Ovary (tissue), 3 donors: ENCODE measurements at regions not wholly inside any gene's neighbourhood (a gene's known extent, or its start where the extent isn't known, plus 50 kb on each side); places are given as distances from the start of the nearest gene placed in this dataset.

ENCODE experiments used
- EP300 ChIP-seq: sonication (generic); formaldehyde crosslinking; IDR thresholded peaks from one replicate; pipeline ENCODE4 v1.6.1; 2017; ENCODE audit warnings: antibody characterized with exemption
- TF ChIP-seq, protein P1 (sequence below), 3 donors: fragments of 450-650 bp in 2 of 3; fragments of 200-600 bp in 1 of 3; IDR thresholded peaks; one replicate each; pipeline versions ENCODE4 v1.5.1 to v1.8.0; 2016 to 2022; ENCODE audit warnings: antibody characterized with exemption in 3 of 3, mild to moderate bottlenecking in 1 of 3
- donor health status: DM: no; HTN: no; CAD: no.

DNA sequence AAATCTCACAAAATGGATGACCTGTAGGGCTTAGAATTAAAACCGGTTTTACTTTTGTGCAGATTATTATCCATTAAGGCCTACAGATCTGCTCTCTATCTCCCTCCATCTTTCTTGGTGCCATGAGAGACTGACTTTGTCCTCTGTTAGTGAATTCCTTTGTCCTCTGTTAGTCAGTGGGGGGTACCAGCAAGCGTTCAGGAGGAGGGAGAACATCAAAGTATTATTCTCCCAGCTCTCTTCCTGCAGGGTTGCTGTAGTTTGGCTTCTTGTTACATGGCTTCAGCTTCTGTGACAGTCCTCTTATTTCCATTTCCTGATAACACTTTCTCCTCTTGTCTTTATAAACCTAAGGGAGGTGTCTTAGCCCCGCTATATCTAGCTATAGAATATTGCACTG, 850.5 kb upstream of the SEMA6A start:
- TF ChIP-seq, protein P1, sequence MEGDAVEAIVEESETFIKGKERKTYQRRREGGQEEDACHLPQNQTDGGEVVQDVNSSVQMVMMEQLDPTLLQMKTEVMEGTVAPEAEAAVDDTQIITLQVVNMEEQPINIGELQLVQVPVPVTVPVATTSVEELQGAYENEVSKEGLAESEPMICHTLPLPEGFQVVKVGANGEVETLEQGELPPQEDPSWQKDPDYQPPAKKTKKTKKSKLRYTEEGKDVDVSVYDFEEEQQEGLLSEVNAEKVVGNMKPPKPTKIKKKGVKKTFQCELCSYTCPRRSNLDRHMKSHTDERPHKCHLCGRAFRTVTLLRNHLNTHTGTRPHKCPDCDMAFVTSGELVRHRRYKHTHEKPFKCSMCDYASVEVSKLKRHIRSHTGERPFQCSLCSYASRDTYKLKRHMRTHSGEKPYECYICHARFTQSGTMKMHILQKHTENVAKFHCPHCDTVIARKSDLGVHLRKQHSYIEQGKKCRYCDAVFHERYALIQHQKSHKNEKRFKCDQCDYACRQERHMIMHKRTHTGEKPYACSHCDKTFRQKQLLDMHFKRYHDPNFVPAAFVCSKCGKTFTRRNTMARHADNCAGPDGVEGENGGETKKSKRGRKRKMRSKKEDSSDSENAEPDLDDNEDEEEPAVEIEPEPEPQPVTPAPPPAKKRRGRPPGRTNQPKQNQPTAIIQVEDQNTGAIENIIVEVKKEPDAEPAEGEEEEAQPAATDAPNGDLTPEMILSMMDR (IDR thresholded peaks at IDR 0.05), result no peak
- TF ChIP-seq EP300, result no peak
